Fibroblast of the aortic adventitia (primary cell): ENCODE measurements at regions not wholly inside any gene's neighbourhood (a gene's known extent, or its start where the extent isn't known, plus 50 kb on each side); places are given as distances from the start of the nearest gene placed in this dataset.

Experiments
- DNase-seq: peaks from one replicate; pipeline ENCODE4 v3.0.0-alpha.2; 2010; ENCODE audit warnings: low read depth
- H3K4me3 ChIP-seq: 2 replicates; pipeline ENCODE4 v1.5.1; 2011; ENCODE audit warnings: low read depth, mild to moderate bottlenecking, control low read depth, low read length, moderate library complexity
- CTCF ChIP-seq: IDR thresholded peaks from 2 replicates; pipeline ENCODE4 v1.5.1; 2011; ENCODE audit warnings: mild to moderate bottlenecking, low read length, control low read depth, inconsistent platforms; ENCODE audit not compliant: insufficient read depth

GRCh38 chr3:150194957-150195356, 213.1 kb upstream of the TSC22D2 start:
- TF ChIP-seq CTCF: no peak
- H3K4me3 ChIP-seq: no peak overlapping the region
- DNase-seq: no peak

GRCh38 chr3:150194513-150194912, 213.6 kb upstream of the TSC22D2 start:
- DNase-seq: no peak

DNA sequence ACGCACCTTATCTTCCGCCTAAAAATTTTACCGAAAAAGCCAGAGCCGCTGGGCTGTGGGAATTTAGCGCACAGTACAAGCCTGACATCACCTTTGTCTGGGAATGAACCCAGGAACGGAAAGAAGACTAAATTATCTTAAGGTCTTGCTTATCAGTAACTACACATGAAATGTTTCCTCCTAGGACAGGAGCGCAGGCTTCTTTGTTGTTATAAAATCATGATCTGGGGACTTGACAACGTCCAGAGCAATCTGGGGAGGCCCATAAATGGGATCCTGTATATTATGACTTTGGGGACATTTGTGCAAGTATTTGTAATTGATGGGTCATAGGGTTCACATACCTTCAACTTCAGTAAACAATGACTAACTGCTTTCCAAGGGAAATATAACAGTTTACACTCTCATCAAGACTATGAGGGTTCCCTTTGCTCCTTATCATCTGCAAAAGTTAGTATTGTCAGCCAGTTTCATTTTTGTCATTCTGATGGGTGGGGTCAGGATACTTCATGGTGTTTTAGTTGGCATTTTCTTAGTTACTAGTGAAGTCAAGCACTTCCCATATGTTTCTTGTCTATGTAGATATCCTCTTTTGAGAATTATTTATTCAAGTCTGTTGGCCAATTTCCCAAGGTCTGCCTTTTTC, 213.9 kb upstream of the PFN2 start:
- H3K4me3 ChIP-seq: peak overlapping the region; percentile 62
- peak; percentile 83 for DNase-seq
- no peak for TF ChIP-seq CTCF

More at GRCh38 chr3:150194513-150194912, 213.6 kb upstream of the TSC22D2 start:
- no peak for TF ChIP-seq CTCF
- no peak overlapping the region for H3K4me3 ChIP-seq

DNA sequence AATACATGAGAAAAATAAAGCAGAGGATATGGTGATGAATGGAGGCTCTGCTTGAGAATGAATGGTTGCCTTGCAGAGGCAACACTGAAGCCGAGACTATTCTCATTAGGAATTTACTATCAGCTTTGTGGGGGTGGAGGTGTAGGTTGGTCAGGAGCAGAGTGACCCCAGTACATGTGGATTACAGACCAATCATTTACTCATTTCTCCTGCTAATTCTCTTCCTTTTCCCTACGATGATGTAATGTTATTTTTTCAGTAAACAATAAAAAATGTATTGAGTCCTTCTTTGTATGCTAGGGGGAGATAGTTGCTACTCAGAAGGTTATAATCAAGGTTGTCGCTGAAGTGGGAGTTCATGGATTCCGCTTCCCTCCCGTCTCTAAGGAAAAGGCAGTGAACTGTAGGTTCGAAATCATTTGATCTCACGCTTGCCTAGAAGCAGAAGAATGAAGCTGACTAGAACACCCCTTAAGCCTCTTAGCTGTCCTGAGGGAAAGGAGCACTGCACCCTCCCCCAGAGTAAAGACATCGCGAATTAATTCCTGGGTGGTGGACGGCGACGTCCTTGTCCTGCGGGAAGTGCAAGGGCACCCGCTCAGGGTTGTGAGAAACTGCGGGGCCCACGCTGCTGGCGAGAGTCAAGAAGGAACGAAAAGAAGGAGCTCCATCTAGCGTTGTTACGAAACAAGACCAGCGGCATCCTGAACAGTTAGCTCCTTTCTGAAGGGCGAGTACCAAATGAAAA, 213.2 kb upstream of the PFN2 start:
- peak overlapping the region; percentile 62 for H3K4me3 ChIP-seq
- peak; percentile 75 for TF ChIP-seq CTCF
- peak; percentile 90 for DNase-seq

- no peak for TF ChIP-seq CTCF
- peak; percentile 80 for DNase-seq
- no peak overlapping the region for H3K4me3 ChIP-seq
Measured at GRCh38 chr3:150180334-150180733, 209.6 kb upstream of the PFN2 start.

DNA sequence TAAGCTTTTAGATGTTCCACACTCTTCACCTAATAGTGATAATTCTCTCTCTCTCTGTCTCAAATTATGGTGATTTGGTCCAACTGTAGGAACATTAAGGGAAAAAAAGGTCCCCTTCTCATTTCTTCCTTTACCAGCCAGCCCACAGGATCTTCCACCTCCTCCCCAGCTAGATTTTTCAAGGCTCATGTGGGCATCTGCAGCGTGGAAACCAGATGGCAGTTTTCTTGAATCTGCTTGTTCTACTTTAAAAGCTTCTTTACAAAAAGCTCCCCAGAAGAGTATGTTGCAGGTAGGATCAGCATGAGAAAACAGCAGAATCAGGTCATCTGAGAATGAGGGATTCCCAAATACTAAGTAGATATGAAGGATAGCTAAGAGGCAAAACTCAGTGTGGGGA, 208.6 kb upstream of the PFN2 start:
- H3K4me3 ChIP-seq: no peak overlapping the region
- TF ChIP-seq CTCF: no peak
- no peak for DNase-seq
